ENCODE measurements at regions not wholly inside any gene's neighbourhood (a gene's known extent, or its start where the extent isn't known, plus 50 kb on each side); places are given as distances from the start of the nearest gene placed in this dataset.

GRCh38 chr18:41501848-41502247 lies 453.2 kb upstream of the PIK3C3 start:
- H3K4me1 ChIP-seq = no peaks in the 10 kb centered on the region
- 82 to 92% methylated on average over 3 of the region's 3 CpGs for whole genome bisulfite sequencing, 2 donors
- H3K36me3 ChIP-seq = no peaks in the 10 kb centered on the region
- H3K9me3 ChIP-seq = no peaks in the 10 kb centered on the region
- no peak overlapping the region for H3K27ac ChIP-seq
- intact Hi-C loops (cut with DNase I) = no loop called here
- TF ChIP-seq POLR2AphosphoS5 (IDR thresholded peaks at IDR 0.05) = no peak
- TF ChIP-seq EP300 (IDR thresholded peaks at IDR 0.05) = no peak
- TF ChIP-seq POLR2A (IDR thresholded peaks at IDR 0.05) = no peak
- no peak for TF ChIP-seq CTCF (IDR thresholded peaks at IDR 0.05)
- H3K4me3 ChIP-seq = no peak overlapping the region
- DNase-seq = no peak
- H3K27me3 ChIP-seq = no peaks in the 10 kb centered on the region

GRCh38 chr18:41499345-41499744 lies 455.7 kb upstream of the PIK3C3 start:
- H3K4me3 ChIP-seq = no peak overlapping the region
- H3K9me3 ChIP-seq = no peaks in the 10 kb centered on the region
- no peaks in the 10 kb centered on the region for H3K4me1 ChIP-seq

GRCh38 chr18:41490861-41491260 lies 464.2 kb upstream of the PIK3C3 start:
- DNase-seq = no peak
- TF ChIP-seq EP300 (IDR thresholded peaks at IDR 0.05) (no peak), POLR2A (IDR thresholded peaks at IDR 0.05) (no peak), CTCF (IDR thresholded peaks at IDR 0.05) (no peak), POLR2AphosphoS5 (IDR thresholded peaks at IDR 0.05) (no peak)
- 76 to 88% methylated on average over 1 of the region's 1 CpG for WGBS, 2 donors
- Histone ChIP-seq H3K4me3 (no peak overlapping the region), H3K4me1 (no peaks in the 10 kb centered on the region), H3K36me3 (no peaks in the 10 kb centered on the region), H3K9me3 (peaks cover 0 to 3% (median 0%) of the 10 kb centered on the region in 4 donors), H3K27me3 (no peaks in the 10 kb centered on the region), H3K27ac (no peak overlapping the region)
- intact Hi-C loops (cut with DNase I) = no loop called here

More at GRCh38 chr18:41499345-41499744, 455.7 kb upstream of the PIK3C3 start:
- 76 to 78% methylated on average over 1 of the region's 1 CpG for WGBS, 2 donors
- TF ChIP-seq CTCF (IDR thresholded peaks at IDR 0.05) = no peak
- TF ChIP-seq POLR2AphosphoS5 (IDR thresholded peaks at IDR 0.05) = no peak
- TF ChIP-seq POLR2A (IDR thresholded peaks at IDR 0.05) = no peak
- no peak for TF ChIP-seq EP300 (IDR thresholded peaks at IDR 0.05)
- H3K27me3 ChIP-seq = no peaks in the 10 kb centered on the region
- no peak for DNase-seq
- intact Hi-C loops (cut with DNase I) = no loop called here
- no peaks in the 10 kb centered on the region for H3K36me3 ChIP-seq
- H3K27ac ChIP-seq = no peak overlapping the region

- Histone ChIP-seq H3K27me3 (no peaks in the 10 kb centered on the region), H3K4me1 (no peaks in the 10 kb centered on the region), H3K4me3 (no peak overlapping the region), H3K36me3 (no peaks in the 10 kb centered on the region), H3K27ac (no peak overlapping the region), H3K9me3 (no peaks in the 10 kb centered on the region)
- WGBS, 2 donors = 51 to 56% methylated on average over 1 of the region's 1 CpG
- intact Hi-C loops (cut with DNase I) = no loop called here
- no peak for DNase-seq
- no peak for TF ChIP-seq CTCF (IDR thresholded peaks at IDR 0.05)
- TF ChIP-seq POLR2A (IDR thresholded peaks at IDR 0.05) = no peak
- TF ChIP-seq POLR2AphosphoS5 (IDR thresholded peaks at IDR 0.05) = no peak
- no peak for TF ChIP-seq EP300 (IDR thresholded peaks at IDR 0.05)
These were observed 468.5 kb upstream of the PIK3C3 start for GRCh38 chr18:41486575-41486974.

GRCh38 chr18:41484069-41484468 lies 471.0 kb upstream of the PIK3C3 start:
- Histone ChIP-seq H3K4me3 (no peak overlapping the region), H3K27me3 (no peaks in the 10 kb centered on the region), H3K9me3 (no peaks in the 10 kb centered on the region), H3K27ac (no peak overlapping the region), H3K36me3 (no peaks in the 10 kb centered on the region), H3K4me1 (no peaks in the 10 kb centered on the region)
- intact Hi-C loops (cut with DNase I) = no loop called here
- TF ChIP-seq EP300 (IDR thresholded peaks at IDR 0.05) = no peak
- no peak for TF ChIP-seq POLR2AphosphoS5 (IDR thresholded peaks at IDR 0.05)
- no peak for TF ChIP-seq CTCF (IDR thresholded peaks at IDR 0.05)
- no peak for TF ChIP-seq POLR2A (IDR thresholded peaks at IDR 0.05)
- 29 to 80% methylated on average over 1 of the region's 1 CpG for WGBS, 2 donors
- DNase-seq = no peak

Measured in sigmoid colon (tissue), 6 donors.